ENCODE measurements at regions not wholly inside any gene's neighbourhood (a gene's known extent, or its start where the extent isn't known, plus 50 kb on each side); places are given as distances from the start of the nearest gene placed in this dataset.

DNA sequence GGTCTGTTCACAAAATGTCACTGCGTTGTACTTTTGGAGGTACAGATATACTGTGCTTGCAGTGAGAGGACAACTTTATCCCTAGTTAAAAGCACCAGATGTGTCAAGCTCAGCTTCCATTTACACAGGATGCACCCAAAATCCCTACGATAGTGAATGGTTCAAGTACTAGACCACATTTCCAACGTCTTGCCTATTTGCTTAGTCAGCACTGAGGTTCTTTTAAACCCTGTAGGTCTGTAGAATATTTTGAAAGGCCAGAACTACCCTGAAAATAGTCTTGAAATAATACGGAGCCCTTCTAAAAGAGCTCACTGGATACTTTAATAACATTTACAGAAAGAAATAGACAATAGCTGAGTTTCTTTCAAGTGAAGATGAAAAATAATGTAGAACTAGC, 466.1 kb downstream of the FUT8 start:
- TF ChIP-seq, protein P1, sequence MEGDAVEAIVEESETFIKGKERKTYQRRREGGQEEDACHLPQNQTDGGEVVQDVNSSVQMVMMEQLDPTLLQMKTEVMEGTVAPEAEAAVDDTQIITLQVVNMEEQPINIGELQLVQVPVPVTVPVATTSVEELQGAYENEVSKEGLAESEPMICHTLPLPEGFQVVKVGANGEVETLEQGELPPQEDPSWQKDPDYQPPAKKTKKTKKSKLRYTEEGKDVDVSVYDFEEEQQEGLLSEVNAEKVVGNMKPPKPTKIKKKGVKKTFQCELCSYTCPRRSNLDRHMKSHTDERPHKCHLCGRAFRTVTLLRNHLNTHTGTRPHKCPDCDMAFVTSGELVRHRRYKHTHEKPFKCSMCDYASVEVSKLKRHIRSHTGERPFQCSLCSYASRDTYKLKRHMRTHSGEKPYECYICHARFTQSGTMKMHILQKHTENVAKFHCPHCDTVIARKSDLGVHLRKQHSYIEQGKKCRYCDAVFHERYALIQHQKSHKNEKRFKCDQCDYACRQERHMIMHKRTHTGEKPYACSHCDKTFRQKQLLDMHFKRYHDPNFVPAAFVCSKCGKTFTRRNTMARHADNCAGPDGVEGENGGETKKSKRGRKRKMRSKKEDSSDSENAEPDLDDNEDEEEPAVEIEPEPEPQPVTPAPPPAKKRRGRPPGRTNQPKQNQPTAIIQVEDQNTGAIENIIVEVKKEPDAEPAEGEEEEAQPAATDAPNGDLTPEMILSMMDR (IDR thresholded peaks at IDR 0.05; ENCODE audit: low read depth, low read length, missing control alignments) = no peak
- H3K4me3 ChIP-seq (replicated peaks; ENCODE audit: low read depth, low read length) = no peak overlapping the region
- no peak for DNase-seq (ENCODE audit: extremely low read depth, low read depth)

- DNase-seq (ENCODE audit: extremely low read depth, low read depth) = no peak
- TF ChIP-seq, protein P1 (IDR thresholded peaks at IDR 0.05; ENCODE audit: low read depth, low read length, missing control alignments) = no peak
- no peak overlapping the region for H3K4me3 ChIP-seq (replicated peaks; ENCODE audit: low read depth, low read length)
These were observed 466.9 kb downstream of the FUT8 start for GRCh38 chr14:65879248-65880009.

DNA sequence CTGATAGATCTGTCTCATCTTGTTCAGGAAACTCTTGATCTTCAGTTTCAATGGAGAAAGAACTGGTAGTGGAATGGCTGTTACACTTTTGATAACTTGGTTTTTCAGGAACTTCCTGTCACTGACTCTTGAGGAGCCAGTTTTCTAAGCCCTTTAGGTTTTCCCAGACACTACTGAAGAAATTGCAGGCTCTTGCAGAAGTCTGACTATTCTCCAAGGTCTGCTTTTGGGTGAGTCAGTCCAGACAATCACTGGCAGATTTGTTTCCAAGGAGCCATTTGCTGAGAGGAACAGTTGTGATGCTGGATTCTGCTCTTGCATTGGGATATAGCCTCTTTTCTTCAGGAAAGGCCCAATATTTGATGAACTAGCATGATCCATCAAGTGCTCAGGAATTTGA, 468.0 kb downstream of the FUT8 start:
- H3K4me3 ChIP-seq (replicated peaks; ENCODE audit: low read depth, low read length) = no peak overlapping the region
- TF ChIP-seq, protein P1 (IDR thresholded peaks at IDR 0.05; ENCODE audit: low read depth, low read length, missing control alignments) = no peak
- no peak for DNase-seq (ENCODE audit: extremely low read depth, low read depth)

- no peak overlapping the region for H3K4me3 ChIP-seq (replicated peaks; ENCODE audit: low read depth, low read length)
- TF ChIP-seq, protein P1 (IDR thresholded peaks at IDR 0.05; ENCODE audit: low read depth, low read length, missing control alignments) = no peak
- DNase-seq (ENCODE audit: extremely low read depth, low read depth) = no peak
These were observed 469.1 kb downstream of the FUT8 start for GRCh38 chr14:65881642-65882041.

- DNase-seq (ENCODE audit: extremely low read depth, low read depth) = no peak
- no peak overlapping the region for H3K4me3 ChIP-seq (replicated peaks; ENCODE audit: low read depth, low read length)
- TF ChIP-seq, protein P1 (IDR thresholded peaks at IDR 0.05; ENCODE audit: low read depth, low read length, missing control alignments) = no peak
These were observed 476.1 kb downstream of the FUT8 start for GRCh38 chr14:65888677-65889076.

DNA sequence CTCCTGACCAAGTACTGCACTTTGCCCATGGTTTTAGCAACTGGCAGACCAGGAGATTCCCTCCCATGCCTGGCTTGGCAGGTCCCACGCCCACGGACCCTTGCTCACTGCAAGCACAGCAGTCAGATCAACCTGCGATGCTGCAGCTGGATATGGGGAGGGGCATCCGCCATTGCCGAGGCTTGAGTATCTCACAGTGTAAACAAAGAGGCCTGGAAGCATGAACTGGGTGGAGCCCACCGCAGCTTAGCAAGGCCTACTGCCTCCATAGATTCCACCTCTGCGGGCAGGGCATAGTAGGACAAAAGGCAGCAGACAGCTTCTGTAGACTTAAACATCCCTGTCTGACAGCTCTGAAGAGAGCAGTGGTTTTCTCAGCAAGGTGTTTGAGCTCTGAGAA, 479.8 kb downstream of the FUT8 start:
- TF ChIP-seq, protein P1 (IDR thresholded peaks at IDR 0.05; ENCODE audit: low read depth, low read length, missing control alignments) = no peak
- no peak for DNase-seq (ENCODE audit: extremely low read depth, low read depth)
- H3K4me3 ChIP-seq (replicated peaks; ENCODE audit: low read depth, low read length) = no peak overlapping the region

DNA sequence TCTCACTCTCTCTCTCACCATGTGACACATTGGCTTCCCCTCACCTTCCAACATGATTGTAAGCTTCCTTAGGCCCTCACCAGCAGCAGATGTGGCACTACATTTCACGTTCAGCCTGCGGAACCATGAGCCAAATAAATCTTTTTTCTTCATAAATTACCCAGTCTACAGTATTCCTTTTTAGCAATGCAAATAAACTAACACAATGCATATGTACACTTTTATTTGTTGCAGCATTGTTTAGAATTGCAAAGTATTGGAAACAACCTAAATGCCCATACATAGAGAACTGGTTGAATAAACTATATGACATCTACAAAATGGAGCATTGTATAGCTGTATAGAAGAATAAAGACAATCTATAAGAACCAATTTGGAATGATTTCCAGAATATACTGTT, 487.6 kb downstream of the FUT8 start:
- TF ChIP-seq, protein P1 (IDR thresholded peaks at IDR 0.05; ENCODE audit: low read depth, low read length, missing control alignments) = no peak
- no peak overlapping the region for H3K4me3 ChIP-seq (replicated peaks; ENCODE audit: low read depth, low read length)
- DNase-seq (ENCODE audit: extremely low read depth, low read depth) = no peak

All from HFF-Myc (cell line).